8988T (cell line): ENCODE measurements at regions not wholly inside any gene's neighbourhood (a gene's known extent, or its start where the extent isn't known, plus 50 kb on each side); places are given as distances from the start of the nearest gene placed in this dataset.
A peak's percentile ranks its signal among the peaks of the same experiment; 100 is the strongest.
"Not testable (repeated sequence)": the region's sequence is repeated elsewhere in the genome, so short reads cannot be mapped to it uniquely, and the experiment has no call there.

Experiments
- DNase-seq: peaks from one replicate; pipeline ENCODE4 v3.0.0; 2011

- no peak for DNase-seq
Measured at GRCh38 chr3:40756500-40756899, 231.7 kb downstream of the ZNF621 start.

GRCh38 chr3:40762771-40763170, 238.0 kb downstream of the ZNF621 start:
- not testable (repeated sequence) for DNase-seq

- no peak for DNase-seq
Measured at GRCh38 chr3:40763807-40764206, 239.0 kb downstream of the ZNF621 start.

- no peak for DNase-seq
Measured at GRCh38 chr3:40764747-40765146, 240.0 kb downstream of the ZNF621 start.

GRCh38 chr3:40765884-40766283, 241.1 kb downstream of the ZNF621 start:
- no peak for DNase-seq

GRCh38 chr3:40766396-40766795, 241.6 kb downstream of the ZNF621 start:
- DNase-seq: no peak

GRCh38 chr3:40768046-40768445, 243.3 kb downstream of the ZNF621 start:
- no peak for DNase-seq

- no peak for DNase-seq
Measured at GRCh38 chr3:40768536-40768935, 243.8 kb downstream of the ZNF621 start.

GRCh38 chr3:40770061-40770460, 245.3 kb downstream of the ZNF621 start:
- no peak for DNase-seq

GRCh38 chr3:40771112-40771511, 246.4 kb downstream of the ZNF621 start:
- no peak for DNase-seq

- no peak for DNase-seq
Measured at GRCh38 chr3:40779039-40779438, 254.3 kb downstream of the ZNF621 start.

GRCh38 chr3:40780291-40780924, 255.6 kb downstream of the ZNF621 start:
- no peak for DNase-seq

GRCh38 chr3:40780925-40781406, 256.2 kb downstream of the ZNF621 start:
- DNase-seq: no peak

- no peak for DNase-seq
Measured at GRCh38 chr3:40782111-40782721, 257.5 kb downstream of the ZNF621 start.

GRCh38 chr3:40790746-40791145, 266.0 kb downstream of the ZNF621 start:
- DNase-seq: no peak

GRCh38 chr3:40793730-40794129, 269.0 kb downstream of the ZNF621 start:
- no peak for DNase-seq

GRCh38 chr3:40800343-40800742, 275.6 kb downstream of the ZNF621 start:
- DNase-seq: peak; percentile 15

- no peak for DNase-seq
Measured at GRCh38 chr3:40801284-40801741, 276.6 kb downstream of the ZNF621 start.

- no peak for DNase-seq
Measured at GRCh38 chr3:40803311-40803710, 278.6 kb downstream of the ZNF621 start.

GRCh38 chr3:40805456-40805855, 280.7 kb downstream of the ZNF621 start:
- no peak for DNase-seq

GRCh38 chr3:40810813-40811212, 286.1 kb downstream of the ZNF621 start:
- DNase-seq: no peak

- DNase-seq: no peak
Measured at GRCh38 chr3:40817017-40817416, 292.3 kb downstream of the ZNF621 start.

- DNase-seq: no peak
Measured at GRCh38 chr3:40821315-40821714, 296.6 kb downstream of the ZNF621 start.

GRCh38 chr3:40827226-40827625, 302.5 kb downstream of the ZNF621 start:
- DNase-seq: no peak
